GM10248 (cell line): ENCODE measurements at regions not wholly inside any gene's neighbourhood (a gene's known extent, or its start where the extent isn't known, plus 50 kb on each side); places are given as distances from the start of the nearest gene placed in this dataset.

Source experiments
- CTCF ChIA-PET: fragments of 300-600 bp; sonication (Branson Sonifier 250); formaldehyde crosslinking; extraction: SDS; loops from one replicate; lab custom pipeline; 2021; ENCODE audit warnings: antibody characterized with exemption; lab: Yijun Ruan, JAX
- POLR2A ChIA-PET: fragments of 350-650 bp; sonication (Branson Sonifier 250); formaldehyde crosslinking; extraction: SDS; loops from one replicate; lab custom pipeline; 2020; ENCODE audit warnings: antibody characterized with exemption; lab: Yijun Ruan, JAX
- DNase-seq: peaks from one replicate; pipeline ENCODE4 v3.0.0; 2012; ENCODE audit errors: extremely low spot score
- CTCF ChIP-seq: IDR thresholded peaks from 2 replicates; pipeline ENCODE4 v1.5.1; 2012; ENCODE audit warnings: mild to moderate bottlenecking, low read depth; ENCODE audit errors: extremely low read depth, missing control alignments, control extremely low read depth

- ChIA-PET POLR2A (no interaction called here), CTCF (interaction anchor here (2.3 kb wide), 1 partner anchor 14 kb away, joined by 13 read pairs; no protein-coding TSS in a partner anchor)
- no peak for TF ChIP-seq CTCF
- DNase-seq = no peak
Measured at GRCh38 chr10:52965509-52965908, 192.9 kb upstream of the MBL2 start.

DNA sequence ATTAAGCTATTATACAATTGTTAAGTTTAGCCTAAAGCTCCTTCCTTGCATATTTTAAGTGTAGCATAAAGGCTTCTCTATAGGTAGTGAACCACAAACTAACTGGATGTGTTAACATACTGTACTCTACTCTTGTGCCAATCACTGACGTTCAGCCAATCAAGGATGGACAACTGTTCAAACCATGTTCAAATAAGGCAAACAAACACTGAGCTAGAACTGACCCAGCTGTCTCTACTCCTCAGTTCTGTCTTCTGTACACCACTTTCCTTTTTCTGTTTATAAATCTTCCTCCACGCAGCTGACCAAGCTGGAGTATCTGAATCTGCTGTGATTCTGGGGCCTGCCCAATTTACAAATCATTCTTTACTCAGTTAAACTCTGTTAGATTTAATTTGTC is 188.7 kb upstream of the MBL2 start:
- CTCF ChIA-PET = interaction anchor here (1.2 to 1.5 kb wide), 3 partner anchors 10 to 13 kb away, joined by 4 to 6 read pairs (median 4); no protein-coding TSS in a partner anchor

GRCh38 chr10:52959810-52960209 is 187.2 kb upstream of the MBL2 start:
- TF ChIP-seq CTCF = no peak
- DNase-seq = no peak
- ChIA-PET POLR2A (no interaction called here), CTCF (no interaction called here)

More for the DNA sequence above, 188.7 kb upstream of the MBL2 start:
- no peak for DNase-seq
- POLR2A ChIA-PET = interaction anchor here (0.6 kb wide), 1 partner anchor 721 kb away, joined by 3 read pairs; no protein-coding TSS in a partner anchor
- no peak for TF ChIP-seq CTCF

- TF ChIP-seq CTCF = no peak
- ChIA-PET CTCF (interaction anchor here (1.0 to 1.4 kb wide), 2 partner anchors 8 to 12 kb away, joined by 3 to 6 read pairs; no protein-coding TSS in a partner anchor), POLR2A (no interaction called here)
- DNase-seq = no peak
Measured at GRCh38 chr10:52956861-52957260, 184.3 kb upstream of the MBL2 start.

- CTCF ChIA-PET = interaction anchor here (1.0 to 1.4 kb wide), 2 partner anchors 8 to 12 kb away, joined by 3 to 6 read pairs; no protein-coding TSS in a partner anchor
- POLR2A ChIA-PET = no interaction called here
- no peak for DNase-seq
- no peak for TF ChIP-seq CTCF
Measured at GRCh38 chr10:52956461-52956860, 183.9 kb upstream of the MBL2 start.

DNA sequence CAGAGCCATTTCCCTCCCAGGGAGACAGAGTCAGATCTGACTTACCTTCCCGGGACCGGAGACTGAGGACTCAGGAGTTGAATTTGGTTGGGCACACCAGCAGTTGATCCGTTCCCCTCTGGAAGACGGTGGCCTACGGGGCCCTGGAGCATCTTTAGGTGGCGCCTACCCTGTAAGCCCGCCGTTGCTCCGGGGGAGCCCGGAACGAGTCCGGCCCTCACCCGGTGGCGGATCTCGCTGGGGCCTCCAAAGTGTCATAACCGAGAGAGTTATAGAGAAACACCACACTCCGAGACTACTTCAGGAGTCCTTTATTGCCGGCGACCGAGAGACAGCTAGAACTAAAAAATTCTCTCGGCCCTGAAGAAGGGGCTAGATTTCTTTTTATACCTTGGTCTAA is 182.8 kb upstream of the MBL2 start:
- no peak for DNase-seq
- POLR2A ChIA-PET = no interaction called here

More for the DNA sequence above, 182.8 kb upstream of the MBL2 start:
- CTCF ChIA-PET = no interaction called here
- TF ChIP-seq CTCF = no peak
